Skeletal muscle satellite cell (primary cell): ENCODE measurements at regions not wholly inside any gene's neighbourhood (a gene's known extent, or its start where the extent isn't known, plus 50 kb on each side); places are given as distances from the start of the nearest gene placed in this dataset.

Experiments
- H3K27me3 ChIP-seq: 2 replicates; pipeline ENCODE4 v1.7.0; 2013; ENCODE audit warnings: low read length; ENCODE audit not compliant: control insufficient read depth, insufficient read depth
- H3K36me3 ChIP-seq: 2 replicates; pipeline ENCODE4 v1.7.0; 2013; ENCODE audit warnings: mild to moderate bottlenecking, control low read depth, low read length; ENCODE audit not compliant: insufficient read depth
- H3K4me1 ChIP-seq: 2 replicates; pipeline ENCODE4 v1.7.0; 2013; ENCODE audit warnings: low read length; ENCODE audit not compliant: control insufficient read depth, insufficient read depth
- H3K4me2 ChIP-seq: 2 replicates; pipeline ENCODE4 v1.7.0; 2013; ENCODE audit warnings: mild to moderate bottlenecking, low read length
- H3K4me3 ChIP-seq: 2 replicates; pipeline ENCODE4 v1.7.0; 2013; ENCODE audit warnings: low read length
- H3K9ac ChIP-seq: 2 replicates; pipeline ENCODE4 v1.7.0; 2013; ENCODE audit warnings: mild to moderate bottlenecking, low read depth, low read length, moderate library complexity
- H3K9me3 ChIP-seq: replicated peaks from 2 replicates; pipeline ENCODE4 v1.7.0; 2013; ENCODE audit warnings: mild to moderate bottlenecking, control low read depth, low read length

DNA sequence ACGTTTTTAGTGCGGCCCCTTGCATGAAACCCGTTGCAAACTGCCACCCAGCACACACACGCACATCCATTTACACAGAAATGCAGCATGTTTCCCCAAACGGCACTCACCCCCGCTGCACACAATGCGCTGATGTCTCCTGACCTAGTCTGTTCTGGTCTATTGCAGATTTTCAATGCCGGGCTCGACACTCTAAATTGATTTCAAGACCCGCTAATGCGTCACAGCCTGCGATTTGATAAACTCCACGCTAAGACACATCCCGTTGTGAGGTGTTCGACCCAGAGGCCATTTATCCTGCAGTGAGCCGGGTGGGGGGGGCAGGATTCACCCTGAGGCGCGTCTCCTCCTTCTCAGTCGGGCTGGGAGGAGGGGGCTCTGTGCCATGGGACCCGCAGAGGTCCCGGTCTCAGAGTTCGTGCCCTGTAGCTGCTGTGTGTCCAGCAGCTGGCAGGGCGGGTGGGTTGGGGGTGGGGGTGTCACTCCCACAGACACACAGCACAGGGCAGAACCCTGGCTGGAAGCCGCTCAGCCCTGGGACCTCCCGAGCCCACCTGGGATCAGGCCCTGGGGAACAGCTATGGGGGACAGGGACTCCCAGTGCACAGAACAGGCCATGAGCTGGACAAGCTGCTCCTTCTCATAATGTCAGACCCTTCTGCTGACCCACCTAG, 367.9 kb downstream of the PREX1 start:
- Histone ChIP-seq H3K27me3 (peaks cover 14% of the 10 kb centered on the region), H3K9ac (no peak overlapping the region)

DNA sequence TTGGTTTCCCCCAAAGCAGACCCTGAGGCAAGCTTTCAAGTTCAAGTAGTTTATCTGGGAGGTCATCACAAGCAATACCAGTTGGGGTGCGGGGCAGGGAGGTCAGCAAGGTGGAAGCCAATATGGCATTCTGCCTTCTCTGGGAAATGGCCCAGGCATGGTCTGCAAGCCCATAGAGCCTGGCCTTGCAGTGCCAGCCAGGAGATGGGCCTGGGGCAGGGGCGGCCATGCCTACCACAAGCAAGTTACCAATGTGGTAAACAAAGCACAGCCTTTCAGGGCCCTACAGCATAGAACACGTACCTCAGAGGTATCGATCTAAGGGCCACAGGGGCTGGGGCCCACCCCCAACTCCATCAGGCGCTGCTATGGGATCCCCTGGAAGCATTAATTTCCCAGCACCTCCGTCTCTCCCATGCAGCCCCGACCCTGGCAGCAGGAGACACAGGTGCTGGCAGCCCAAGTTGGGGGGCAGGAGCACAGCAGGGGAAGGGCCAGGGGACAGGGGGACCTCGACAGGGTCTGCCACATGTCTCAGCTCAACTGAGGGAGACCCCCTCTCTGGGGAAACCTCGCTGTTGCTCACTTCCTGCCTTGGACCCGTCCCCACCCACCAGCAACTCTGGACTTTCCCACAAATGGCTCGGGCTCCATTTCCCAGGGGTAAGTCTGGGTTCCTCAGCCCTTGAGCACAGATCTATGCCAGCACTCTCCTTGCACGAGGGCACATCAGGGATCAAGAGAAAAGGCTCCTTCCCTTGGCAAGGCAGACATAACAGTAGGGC, 369.0 kb downstream of the PREX1 start:
- no peaks in the 10 kb centered on the region for H3K36me3 ChIP-seq
- no peak overlapping the region for H3K4me2 ChIP-seq
- no peaks in the 10 kb centered on the region for H3K4me1 ChIP-seq
- no peak overlapping the region for H3K4me3 ChIP-seq
- H3K9ac ChIP-seq, result no peak overlapping the region
- H3K9me3 ChIP-seq, result no peaks in the 10 kb centered on the region
- H3K27me3 ChIP-seq, result peaks cover 14% of the 10 kb centered on the region

More for the DNA sequence above, 367.9 kb downstream of the PREX1 start:
- H3K9me3 ChIP-seq, result no peaks in the 10 kb centered on the region
- H3K36me3 ChIP-seq, result no peaks in the 10 kb centered on the region
- H3K4me1 ChIP-seq, result no peaks in the 10 kb centered on the region
- H3K4me3 ChIP-seq, result no peak overlapping the region
- no peak overlapping the region for H3K4me2 ChIP-seq

DNA sequence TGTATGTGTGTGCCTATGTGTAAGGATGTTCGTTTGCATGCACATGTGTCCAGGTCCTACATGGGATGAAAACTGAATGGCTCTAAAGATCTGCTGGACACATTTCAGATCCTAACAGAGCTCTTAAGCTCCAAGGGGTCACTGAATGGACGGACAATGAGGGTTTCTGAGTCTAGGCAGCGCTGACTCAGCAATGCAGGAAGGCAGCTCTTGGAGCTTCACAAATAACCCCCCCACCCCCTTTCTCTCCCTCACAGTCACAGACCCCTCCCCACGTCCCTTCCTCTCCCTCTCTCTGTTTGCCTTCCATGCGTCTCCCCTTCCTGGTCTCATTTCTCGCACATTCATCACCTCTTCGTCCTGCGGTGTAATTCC, 369.8 kb downstream of the PREX1 start:
- Histone ChIP-seq H3K4me3 (no peak overlapping the region), H3K9ac (no peak overlapping the region), H3K9me3 (no peaks in the 10 kb centered on the region), H3K36me3 (no peaks in the 10 kb centered on the region), H3K4me2 (no peak overlapping the region), H3K4me1 (no peaks in the 10 kb centered on the region), H3K27me3 (peaks cover 11% of the 10 kb centered on the region)

DNA sequence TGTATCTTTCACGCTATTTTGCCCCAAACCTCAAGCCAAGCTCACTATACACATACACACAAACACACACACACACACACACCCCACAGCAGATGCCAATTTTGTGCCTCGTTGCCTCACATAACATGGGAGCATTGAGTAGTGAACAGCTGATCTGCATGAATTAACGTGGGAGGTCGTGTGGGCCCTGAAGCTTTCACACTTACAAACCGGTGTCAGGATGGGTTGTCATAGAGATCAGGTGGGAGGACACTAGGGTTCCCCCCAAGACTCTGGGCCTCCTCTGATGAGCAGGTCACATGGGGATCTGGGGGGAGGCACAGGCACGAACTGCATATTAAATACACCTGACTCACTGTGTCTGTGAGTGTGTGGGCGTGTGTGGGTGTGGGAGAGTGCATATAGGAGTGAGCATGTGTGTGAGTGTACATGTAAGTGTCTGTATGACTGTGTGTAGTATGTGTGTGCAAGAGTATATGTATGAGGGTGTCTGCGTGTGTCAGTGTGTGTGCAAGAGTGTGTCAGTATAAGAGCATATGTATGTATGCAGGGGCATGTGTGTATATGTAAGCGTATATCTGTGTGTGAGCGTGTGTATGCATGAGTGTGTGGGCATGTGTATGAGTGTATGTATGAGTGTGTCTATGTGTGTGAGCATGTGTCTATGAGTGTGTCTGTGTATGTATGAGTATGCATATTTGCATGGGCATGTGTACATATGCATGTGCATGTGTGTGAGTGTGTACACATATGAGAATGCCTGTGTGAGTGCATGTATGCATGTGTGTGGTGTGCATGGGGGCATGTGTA, 370.4 kb downstream of the PREX1 start:
- no peaks in the 10 kb centered on the region for H3K9me3 ChIP-seq
- H3K9ac ChIP-seq, result no peak overlapping the region
- no peak overlapping the region for H3K4me2 ChIP-seq
- H3K36me3 ChIP-seq, result no peaks in the 10 kb centered on the region
- H3K4me1 ChIP-seq, result no peaks in the 10 kb centered on the region
- H3K27me3 ChIP-seq, result peaks cover 8% of the 10 kb centered on the region
- H3K4me3 ChIP-seq, result no peak overlapping the region

DNA sequence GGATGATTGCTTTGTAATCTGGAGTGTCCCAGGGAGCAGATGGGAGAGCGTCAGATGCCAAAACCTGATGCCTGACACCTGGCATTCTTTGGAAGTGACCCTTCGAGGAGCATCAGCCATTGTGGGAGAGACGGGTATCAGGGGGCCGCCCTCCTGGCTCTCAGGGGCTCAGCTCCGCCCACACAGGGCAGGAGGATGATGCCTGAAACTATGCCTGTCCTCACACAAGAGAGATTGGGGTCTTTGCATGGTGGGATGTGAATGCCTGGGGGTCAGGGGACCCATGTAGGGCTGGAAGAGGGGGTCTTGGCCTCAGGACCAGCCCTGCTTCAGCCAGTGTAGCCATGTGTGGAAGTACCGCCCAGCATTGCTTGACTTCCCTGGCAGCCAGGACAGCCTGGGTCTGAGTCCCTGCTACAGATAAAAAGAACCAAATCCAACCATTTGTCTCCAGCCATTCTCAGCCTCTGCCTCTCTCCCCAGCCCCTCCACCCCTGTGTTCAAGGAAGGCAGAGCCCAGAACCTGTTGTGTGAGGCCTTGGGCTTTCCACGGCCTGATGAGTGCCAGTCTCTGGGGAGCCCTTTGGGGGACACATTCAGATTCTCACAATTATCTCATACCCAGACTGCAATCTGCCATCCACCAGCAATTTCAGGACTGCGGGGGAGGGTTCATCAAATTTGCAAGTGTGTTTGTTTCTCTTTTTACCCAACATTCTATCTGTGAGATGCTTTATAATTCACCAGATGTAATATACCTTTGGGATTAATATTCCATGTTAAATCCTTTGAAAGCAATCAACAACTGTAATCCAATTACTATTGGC, 371.2 kb downstream of the PREX1 start:
- Histone ChIP-seq H3K9ac (no peak overlapping the region), H3K4me3 (no peak overlapping the region), H3K4me2 (no peak overlapping the region), H3K9me3 (no peaks in the 10 kb centered on the region), H3K36me3 (no peaks in the 10 kb centered on the region), H3K4me1 (no peaks in the 10 kb centered on the region), H3K27me3 (peaks cover 8% of the 10 kb centered on the region)

DNA sequence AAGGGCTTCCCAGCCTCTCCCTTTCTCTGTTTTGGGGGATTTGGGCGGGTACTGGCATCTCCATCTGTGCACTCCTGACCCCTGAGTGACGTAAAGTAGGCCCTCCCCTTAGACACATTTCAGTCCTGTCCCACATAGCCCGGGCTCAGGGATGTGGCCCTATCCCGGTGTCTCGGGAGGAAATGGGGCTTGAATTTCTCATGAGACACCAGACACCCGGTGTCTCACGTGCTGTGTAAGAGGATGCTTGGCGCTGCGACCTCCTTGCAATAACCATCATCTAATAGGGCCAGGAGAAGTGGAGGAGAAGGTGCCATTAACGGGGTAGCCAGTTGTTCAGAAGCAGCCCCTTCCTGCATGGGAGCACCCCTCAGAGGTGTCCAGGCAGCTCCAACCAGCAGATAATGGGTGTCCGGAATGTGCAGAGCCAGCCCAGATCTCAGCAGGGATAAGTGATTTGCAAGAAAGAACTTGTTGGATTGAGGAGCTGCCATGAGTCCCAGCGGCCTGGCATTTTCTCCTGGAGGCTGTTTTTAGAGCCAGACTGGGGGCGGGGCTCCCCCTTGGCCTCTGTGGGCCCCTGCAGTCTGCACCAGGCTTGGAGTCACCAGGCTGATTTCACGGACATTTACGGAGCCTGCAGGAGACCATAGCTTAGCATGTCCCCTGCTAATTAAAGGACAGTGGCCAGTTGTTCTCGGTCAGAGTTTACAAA, 372.0 kb downstream of the PREX1 start:
- Histone ChIP-seq H3K27me3 (peaks cover 3% of the 10 kb centered on the region), H3K36me3 (no peaks in the 10 kb centered on the region), H3K4me1 (no peaks in the 10 kb centered on the region), H3K4me2 (no peak overlapping the region), H3K9ac (no peak overlapping the region), H3K9me3 (no peaks in the 10 kb centered on the region), H3K4me3 (no peak overlapping the region)

DNA sequence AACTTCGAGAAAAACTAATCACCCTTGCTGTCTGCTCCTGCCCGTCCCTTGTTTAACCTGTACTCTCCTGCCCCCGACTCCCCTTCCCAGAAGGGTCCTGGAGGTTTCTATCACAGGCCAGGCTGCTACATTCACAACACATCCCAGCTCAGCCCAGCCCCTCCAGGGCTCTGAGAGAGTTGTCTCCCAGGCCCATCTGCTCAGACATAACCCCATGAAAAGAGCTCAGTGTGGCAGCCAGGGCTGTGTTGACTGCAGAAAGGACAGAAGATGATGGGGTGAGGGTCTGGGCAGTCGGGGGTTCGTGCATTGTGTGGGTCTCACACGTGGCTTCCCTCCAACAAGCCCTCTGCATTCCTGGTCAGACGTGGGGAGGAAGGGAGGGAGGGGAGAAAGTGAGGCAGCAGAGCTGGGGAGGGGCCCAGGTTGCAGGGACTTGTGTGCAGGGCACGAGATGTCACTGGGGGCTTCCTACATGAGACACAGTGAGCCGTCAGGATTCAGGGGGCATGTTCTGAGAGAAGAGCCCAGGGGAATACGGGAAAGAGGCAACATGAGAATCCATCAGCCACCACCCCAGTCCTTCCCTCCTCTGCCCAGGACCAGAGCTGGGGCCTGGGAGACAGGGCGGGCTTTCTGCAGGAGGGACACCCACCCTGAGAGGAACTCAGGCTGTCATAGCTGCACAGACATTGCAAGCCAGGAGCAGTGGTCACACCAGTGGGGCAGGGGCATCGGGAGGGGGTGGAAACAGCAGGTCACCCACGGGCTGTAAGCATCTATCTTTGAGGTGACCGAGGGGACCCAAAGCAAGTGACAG, 372.9 kb downstream of the PREX1 start:
- Histone ChIP-seq H3K4me1 (no peaks in the 10 kb centered on the region), H3K36me3 (no peaks in the 10 kb centered on the region), H3K9ac (no peak overlapping the region), H3K4me2 (no peak overlapping the region), H3K27me3 (peaks cover 3% of the 10 kb centered on the region), H3K9me3 (no peaks in the 10 kb centered on the region), H3K4me3 (no peak overlapping the region)

DNA sequence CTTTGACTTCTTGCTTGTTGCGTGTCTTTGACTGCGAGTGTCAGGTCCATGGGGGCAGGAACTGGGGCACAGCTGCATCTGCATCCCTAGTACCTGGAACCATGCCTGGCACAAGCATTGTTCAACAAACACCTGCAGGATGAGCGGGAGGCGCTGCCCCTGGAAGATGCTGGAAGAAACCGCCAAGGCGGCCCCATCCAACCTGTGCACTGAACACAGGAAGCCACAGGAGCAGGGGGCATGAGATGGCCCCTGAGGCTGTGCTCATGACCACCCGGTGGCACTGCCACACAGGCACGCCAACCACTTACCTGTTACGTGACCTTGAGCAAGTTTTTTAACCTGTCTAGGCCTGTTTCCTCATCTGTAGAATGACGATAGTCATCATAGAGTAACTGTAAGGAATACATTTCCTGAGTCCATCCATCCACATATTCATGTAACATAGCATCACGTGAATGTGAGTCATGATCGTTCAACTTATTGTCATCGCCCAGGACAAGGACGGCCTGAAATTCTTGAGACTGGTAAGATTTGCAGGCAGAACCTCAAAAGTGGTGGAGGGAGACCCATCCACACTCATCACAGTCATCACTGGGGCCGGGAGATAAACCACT, 374.2 kb downstream of the PREX1 start:
- Histone ChIP-seq H3K4me2 (no peak overlapping the region), H3K27me3 (peaks cover 3% of the 10 kb centered on the region), H3K36me3 (no peaks in the 10 kb centered on the region), H3K4me3 (no peak overlapping the region), H3K4me1 (no peaks in the 10 kb centered on the region), H3K9me3 (no peaks in the 10 kb centered on the region), H3K9ac (no peak overlapping the region)

DNA sequence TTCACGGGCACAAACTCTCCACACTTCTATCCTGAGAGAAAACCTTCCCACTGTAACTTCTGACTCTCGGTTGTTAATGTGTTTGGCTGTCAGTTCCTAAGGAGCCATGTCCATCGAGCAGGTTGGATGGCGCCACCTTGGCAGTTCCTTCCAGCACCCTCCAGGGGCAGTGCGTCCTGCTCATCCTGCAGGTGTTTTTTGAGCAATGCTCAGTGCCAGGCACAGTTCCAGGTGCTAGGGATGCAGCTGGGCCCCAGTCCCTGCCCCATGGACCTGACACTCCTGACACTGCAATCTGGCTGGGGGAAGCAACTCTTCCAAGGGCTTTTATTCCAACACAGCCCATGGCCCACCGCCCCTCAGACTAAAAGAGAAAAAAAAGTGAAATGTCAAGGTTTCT, 376.4 kb downstream of the PREX1 start:
- Histone ChIP-seq H3K9me3 (no peaks in the 10 kb centered on the region), H3K4me3 (no peak overlapping the region), H3K4me2 (no peak overlapping the region), H3K4me1 (no peaks in the 10 kb centered on the region), H3K9ac (no peak overlapping the region), H3K27me3 (peaks cover 3% of the 10 kb centered on the region), H3K36me3 (no peaks in the 10 kb centered on the region)
